ENCODE measurements at regions not wholly inside any gene's neighbourhood (a gene's known extent, or its start where the extent isn't known, plus 50 kb on each side); places are given as distances from the start of the nearest gene placed in this dataset.
"Not testable (repeated sequence)": the region's sequence is repeated elsewhere in the genome, so short reads cannot be mapped to it uniquely, and the experiment has no call there.

- Mint-ChIP-seq H3K9me3 (no peaks in the 10 kb centered on the region), H3K36me3 (ENCODE audit: low read depth) (no peaks in the 10 kb centered on the region), H3K4me3 (no peak overlapping the region), H3K27me3 (peaks cover 6% of the 10 kb centered on the region), H3K27ac (no peak overlapping the region), H3K4me1 (ENCODE audit: low read depth) (peaks cover 32% of the 10 kb centered on the region)
- intact Hi-C loops (cut with micrococcal nuclease) = no loop called here
Observed at GRCh38 chr15:89024418-89024817, 63.8 kb upstream of the ABHD2 start.

- intact Hi-C loops (cut with micrococcal nuclease) = no loop called here
- no peaks in the 10 kb centered on the region for H3K36me3 Mint-ChIP-seq (ENCODE audit: low read depth)
- H3K27ac Mint-ChIP-seq = no peak overlapping the region
- peaks cover 6% of the 10 kb centered on the region for H3K9me3 Mint-ChIP-seq
- peaks cover 16% of the 10 kb centered on the region for H3K4me1 Mint-ChIP-seq (ENCODE audit: low read depth)
- no peak overlapping the region for H3K4me3 Mint-ChIP-seq
- peaks cover 7% of the 10 kb centered on the region for H3K27me3 Mint-ChIP-seq
Observed at GRCh38 chr15:89026167-89026566, 62.1 kb upstream of the ABHD2 start.

GRCh38 chr15:89028036-89028435, 60.2 kb upstream of the ABHD2 start:
- Mint-ChIP-seq H3K9me3 (peaks cover 7% of the 10 kb centered on the region), H3K4me1 (ENCODE audit: low read depth) (no peaks in the 10 kb centered on the region), H3K36me3 (ENCODE audit: low read depth) (no peaks in the 10 kb centered on the region), H3K27ac (no peak overlapping the region), H3K4me3 (no peak overlapping the region), H3K27me3 (peaks cover 6% of the 10 kb centered on the region)
- intact Hi-C loops (cut with micrococcal nuclease) = no loop called here

GRCh38 chr15:89030311-89030710, 57.9 kb upstream of the ABHD2 start:
- Mint-ChIP-seq H3K4me1 (ENCODE audit: low read depth) (no peaks in the 10 kb centered on the region), H3K36me3 (ENCODE audit: low read depth) (no peaks in the 10 kb centered on the region), H3K9me3 (peaks cover 7% of the 10 kb centered on the region), H3K27me3 (peaks cover 8% of the 10 kb centered on the region), H3K27ac (no peak overlapping the region), H3K4me3 (no peak overlapping the region)
- intact Hi-C loops (cut with micrococcal nuclease) = no loop called here

- H3K27me3 Mint-ChIP-seq; H3K9me3 Mint-ChIP-seq; intact Hi-C loops (cut with micrococcal nuclease); H3K36me3 Mint-ChIP-seq (ENCODE audit: low read depth); H3K4me1 Mint-ChIP-seq (ENCODE audit: low read depth); H3K4me3 Mint-ChIP-seq; H3K27ac Mint-ChIP-seq: not testable (repeated sequence)
Observed at GRCh38 chr15:89031637-89032285, 56.5 kb upstream of the ABHD2 start.

GRCh38 chr15:89034305-89034704, 54.0 kb upstream of the ABHD2 start:
- H3K4me3 Mint-ChIP-seq = no peak overlapping the region
- peaks cover 10% of the 10 kb centered on the region for H3K27me3 Mint-ChIP-seq
- no peaks in the 10 kb centered on the region for H3K36me3 Mint-ChIP-seq (ENCODE audit: low read depth)
- intact Hi-C loops (cut with micrococcal nuclease) = no loop called here
- H3K9me3 Mint-ChIP-seq = peaks cover 7% of the 10 kb centered on the region
- no peaks in the 10 kb centered on the region for H3K4me1 Mint-ChIP-seq (ENCODE audit: low read depth)
- no peak overlapping the region for H3K27ac Mint-ChIP-seq

GRCh38 chr15:89035150-89035549, 53.1 kb upstream of the ABHD2 start:
- H3K27ac Mint-ChIP-seq = no peak overlapping the region
- no peak overlapping the region for H3K4me3 Mint-ChIP-seq
- H3K36me3 Mint-ChIP-seq (ENCODE audit: low read depth) = no peaks in the 10 kb centered on the region
- peaks cover 10% of the 10 kb centered on the region for H3K27me3 Mint-ChIP-seq
- intact Hi-C loops (cut with micrococcal nuclease) = no loop called here
- H3K4me1 Mint-ChIP-seq (ENCODE audit: low read depth) = no peaks in the 10 kb centered on the region
- peaks cover 7% of the 10 kb centered on the region for H3K9me3 Mint-ChIP-seq

GRCh38 chr15:89035658-89036057, 52.6 kb upstream of the ABHD2 start:
- no peaks in the 10 kb centered on the region for H3K36me3 Mint-ChIP-seq (ENCODE audit: low read depth)
- H3K4me3 Mint-ChIP-seq = no peak overlapping the region
- peaks cover 6% of the 10 kb centered on the region for H3K9me3 Mint-ChIP-seq
- intact Hi-C loops (cut with micrococcal nuclease) = no loop called here
- H3K27me3 Mint-ChIP-seq = peaks cover 10% of the 10 kb centered on the region
- H3K27ac Mint-ChIP-seq = no peak overlapping the region
- no peaks in the 10 kb centered on the region for H3K4me1 Mint-ChIP-seq (ENCODE audit: low read depth)

GRCh38 chr15:89038146-89038545, 50.1 kb upstream of the ABHD2 start:
- H3K4me1 Mint-ChIP-seq (ENCODE audit: low read depth) = no peaks in the 10 kb centered on the region
- no peaks in the 10 kb centered on the region for H3K36me3 Mint-ChIP-seq (ENCODE audit: low read depth)
- H3K27ac Mint-ChIP-seq = no peak overlapping the region
- H3K27me3 Mint-ChIP-seq = peaks cover 10% of the 10 kb centered on the region
- no peak overlapping the region for H3K4me3 Mint-ChIP-seq
- intact Hi-C loops (cut with micrococcal nuclease) = no loop called here
- peaks cover 4% of the 10 kb centered on the region for H3K9me3 Mint-ChIP-seq

Data from dendritic cell treated with granulocyte-macrophage colony-stimulating factor and Interleukin-4, amounts not matched to agents 40 ng/mL and 50 ng/mL, for 4 days (primary cell).